SIG-M5 treated with dmso at 0.1 percent for 504 hours (cell line): ENCODE measurements at regions not wholly inside any gene's neighbourhood (a gene's known extent, or its start where the extent isn't known, plus 50 kb on each side); places are given as distances from the start of the nearest gene placed in this dataset.
A peak's percentile ranks its signal among the peaks of the same experiment; 100 is the strongest.
"Not testable (repeated sequence)": the region's sequence is repeated elsewhere in the genome, so short reads cannot be mapped to it uniquely, and the experiment has no call there.

ENCODE experiments used
- DNase-seq: peaks from one replicate; lab custom pipeline; 2025; ENCODE audit not compliant: unreplicated experiment; lab: John Stamatoyannopoulos, UW

DNA sequence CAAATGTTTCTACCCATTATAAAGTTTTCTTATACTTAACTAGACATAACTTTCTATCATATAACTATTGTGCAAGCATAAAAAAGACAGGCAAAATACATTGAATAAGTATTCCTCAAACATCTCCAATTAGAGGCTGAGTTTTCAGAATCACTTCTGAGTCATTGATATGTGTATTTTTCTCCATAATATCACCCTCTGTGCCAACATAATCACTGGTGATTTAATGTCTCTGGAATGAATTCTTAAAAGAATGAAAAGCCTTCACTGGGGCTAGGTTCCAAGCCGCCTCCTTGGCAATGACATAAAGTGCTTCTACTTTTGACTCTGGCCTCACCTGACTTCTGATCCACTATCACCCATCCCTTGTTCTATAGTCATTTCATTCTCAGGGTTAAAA lies 197.0 kb upstream of the E2F8 start:
- no peak for DNase-seq

DNA sequence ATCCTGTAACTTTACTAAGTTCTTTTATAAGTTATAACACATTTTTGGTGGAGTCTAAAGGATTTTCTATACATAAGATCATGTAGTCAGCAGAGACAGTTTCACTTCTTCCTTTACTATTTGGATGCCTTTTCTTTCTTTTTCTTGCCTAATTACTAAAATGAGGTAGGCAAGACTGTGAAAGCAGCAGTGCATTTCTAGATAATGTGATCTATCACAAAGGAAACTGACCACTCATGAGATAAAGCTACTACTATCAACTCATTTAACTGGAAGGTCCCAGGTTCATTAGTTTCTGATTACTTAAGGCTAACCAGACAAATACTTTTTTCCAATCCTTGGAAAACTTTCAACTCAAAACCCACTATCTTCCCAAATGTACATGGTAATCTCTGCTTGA lies 196.2 kb upstream of the E2F8 start:
- no peak for DNase-seq

- no peak for DNase-seq
Measured at GRCh38 chr11:19435306-19435989, 194.7 kb upstream of the E2F8 start.

GRCh38 chr11:19433791-19434190 lies 193.0 kb upstream of the E2F8 start:
- no peak for DNase-seq

DNA sequence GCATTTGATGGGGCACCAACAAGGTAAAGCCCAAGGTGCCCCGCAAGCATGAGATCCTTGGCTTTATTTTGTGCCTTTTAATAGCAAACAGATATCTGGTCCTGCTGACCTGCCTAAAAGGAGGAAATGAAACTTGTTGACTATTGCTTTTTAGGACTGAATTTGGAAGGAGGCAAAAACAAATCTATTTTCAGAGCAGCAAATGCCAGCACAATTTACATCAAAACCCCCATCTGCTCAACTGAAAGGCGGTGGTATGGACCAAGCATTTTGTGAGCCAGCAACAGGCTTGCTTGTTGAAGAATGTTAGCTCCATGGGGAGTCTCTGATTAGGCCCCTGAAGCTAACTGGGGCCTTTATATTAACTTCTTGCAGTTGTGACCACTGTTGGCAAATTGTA lies 192.6 kb upstream of the E2F8 start:
- no peak for DNase-seq

DNA sequence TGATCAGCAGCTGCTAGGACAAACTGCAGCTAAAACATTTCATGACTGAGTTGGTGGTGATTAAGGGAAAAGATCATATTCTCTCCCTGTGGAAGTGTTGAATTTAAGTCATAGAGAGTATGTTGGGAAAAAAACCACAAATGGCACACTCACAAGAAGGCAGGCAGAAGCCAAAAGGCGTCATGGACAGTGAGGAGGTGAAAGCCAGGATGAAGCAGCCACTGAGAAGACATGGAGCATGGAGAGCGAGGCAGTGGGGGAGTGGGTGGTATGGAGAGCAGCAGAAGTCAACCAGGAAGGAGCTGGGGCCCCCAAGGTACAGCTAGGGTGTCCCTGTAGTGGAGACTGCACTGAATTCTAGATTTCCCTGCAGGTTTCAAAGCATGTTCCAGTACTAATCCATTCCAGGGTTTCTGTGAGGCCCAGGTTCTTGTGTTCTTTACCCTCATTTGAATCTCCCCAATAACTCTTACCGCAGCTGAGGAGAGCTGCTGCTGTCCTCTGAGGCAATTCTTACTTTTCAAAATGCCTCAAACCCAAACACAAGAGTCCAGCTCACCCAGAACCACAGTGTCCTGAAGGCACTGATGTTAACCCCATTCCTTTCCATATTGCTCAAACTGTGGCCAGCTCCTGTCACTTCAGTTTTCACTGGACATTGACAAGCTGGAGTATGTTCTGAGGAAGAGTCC lies 191.8 kb upstream of the E2F8 start:
- no peak for DNase-seq

DNA sequence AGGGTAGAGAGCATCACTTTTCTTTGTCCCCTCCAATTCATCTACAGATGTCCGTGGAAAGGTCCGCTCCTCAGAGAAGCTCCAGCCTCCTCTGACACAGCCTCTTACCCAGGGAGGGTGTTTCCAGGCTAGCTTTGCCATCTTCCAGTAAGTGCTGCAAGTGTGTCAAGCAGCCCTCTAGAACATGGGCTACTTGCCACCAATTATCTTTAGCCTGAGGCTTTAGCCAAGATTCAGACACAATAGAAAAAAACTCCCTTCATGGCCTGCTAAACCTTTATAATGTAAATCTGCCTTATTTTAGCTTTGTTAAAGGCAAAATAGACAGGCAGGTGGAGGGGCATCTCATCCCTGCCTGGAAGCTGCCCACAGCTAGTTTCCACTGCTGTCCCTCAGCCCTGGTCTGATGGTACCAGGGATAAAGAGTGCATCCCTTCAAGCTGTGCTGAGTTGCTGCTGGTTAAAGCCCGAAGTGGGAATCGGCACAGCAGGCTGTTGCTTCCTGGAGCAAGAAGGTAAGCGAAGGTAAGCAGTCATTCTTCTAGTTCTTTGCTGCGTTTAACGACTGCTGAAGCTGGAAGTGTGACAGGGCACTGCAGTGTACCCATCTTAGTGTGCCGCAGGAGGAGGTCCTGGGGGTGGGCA lies 190.1 kb upstream of the E2F8 start:
- DNase-seq: no peak

GRCh38 chr11:19430346-19430745 lies 189.6 kb upstream of the E2F8 start:
- DNase-seq: no peak

DNA sequence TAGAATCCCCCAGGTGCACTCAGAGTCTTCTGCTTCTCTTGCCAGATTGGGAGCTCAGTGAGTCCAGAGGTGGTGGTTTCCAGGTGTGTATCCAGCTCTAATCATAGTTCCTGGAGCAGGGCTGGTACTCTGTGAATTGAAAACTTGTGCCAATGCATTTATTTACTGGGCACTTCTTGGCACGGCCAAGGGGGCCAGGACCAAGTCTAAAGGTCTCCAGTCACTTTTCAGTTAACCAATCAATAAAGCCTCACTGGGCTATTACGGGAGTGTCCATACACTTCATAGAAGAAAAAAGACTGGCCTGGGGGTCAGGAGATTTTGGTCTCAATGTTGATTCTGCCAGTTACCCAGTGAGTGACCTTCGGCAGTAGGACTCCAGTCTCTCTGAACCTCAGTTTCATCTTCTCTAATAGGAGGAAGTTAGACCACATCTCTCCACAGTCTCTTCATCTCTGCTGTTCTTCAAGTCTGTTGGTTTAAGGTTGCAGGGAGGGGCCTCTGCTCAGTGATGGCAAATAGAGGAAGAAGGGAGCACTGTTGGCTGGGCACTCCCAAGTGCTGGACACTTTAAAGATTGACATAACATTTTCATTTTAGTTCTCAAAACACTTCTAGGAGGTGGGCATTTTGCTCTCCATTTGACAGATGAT lies 188.5 kb upstream of the E2F8 start:
- DNase-seq: no peak

- DNase-seq: no peak
Measured at GRCh38 chr11:19428206-19429002, 187.7 kb upstream of the E2F8 start.

GRCh38 chr11:19426756-19427403 lies 186.1 kb upstream of the E2F8 start:
- DNase-seq: no peak

- DNase-seq: no peak
Measured at GRCh38 chr11:19426011-19426755, 185.4 kb upstream of the E2F8 start.

- no peak for DNase-seq
Measured at GRCh38 chr11:19422276-19422675, 181.5 kb upstream of the E2F8 start.

DNA sequence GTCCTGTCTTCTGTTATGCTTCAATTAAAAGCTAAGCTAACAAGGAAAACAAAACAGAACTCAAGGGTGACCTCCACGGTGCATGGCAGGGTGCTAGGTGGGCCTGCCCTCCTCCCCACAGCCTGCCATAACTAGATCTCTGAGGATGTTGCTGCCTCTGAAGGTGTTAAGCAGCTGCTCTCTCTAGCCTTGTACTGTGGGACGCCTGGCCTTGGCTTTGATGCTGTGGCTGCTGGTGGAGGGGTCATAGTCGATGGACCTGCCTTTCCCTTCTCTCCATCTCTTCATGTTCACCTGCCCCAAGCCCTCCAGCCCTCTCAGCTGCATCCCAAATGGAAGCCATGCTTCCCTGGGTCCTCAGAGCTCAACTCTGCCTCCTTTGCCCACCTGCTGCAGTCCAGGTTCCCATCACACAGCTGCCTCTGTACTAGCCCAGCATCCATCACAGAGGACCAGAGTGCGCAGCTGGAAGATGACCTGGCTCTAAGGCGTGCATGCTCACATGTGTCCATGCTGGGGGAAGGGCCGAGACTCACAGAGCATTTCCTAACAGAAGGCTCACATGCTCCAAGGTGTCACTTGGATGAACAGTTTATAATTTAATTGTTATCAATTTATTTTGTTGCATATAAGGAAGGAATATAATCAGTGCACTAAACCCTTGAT lies 180.3 kb upstream of the E2F8 start:
- no peak for DNase-seq

GRCh38 chr11:19419808-19420207 lies 179.1 kb upstream of the E2F8 start:
- DNase-seq: peak; percentile 24

DNA sequence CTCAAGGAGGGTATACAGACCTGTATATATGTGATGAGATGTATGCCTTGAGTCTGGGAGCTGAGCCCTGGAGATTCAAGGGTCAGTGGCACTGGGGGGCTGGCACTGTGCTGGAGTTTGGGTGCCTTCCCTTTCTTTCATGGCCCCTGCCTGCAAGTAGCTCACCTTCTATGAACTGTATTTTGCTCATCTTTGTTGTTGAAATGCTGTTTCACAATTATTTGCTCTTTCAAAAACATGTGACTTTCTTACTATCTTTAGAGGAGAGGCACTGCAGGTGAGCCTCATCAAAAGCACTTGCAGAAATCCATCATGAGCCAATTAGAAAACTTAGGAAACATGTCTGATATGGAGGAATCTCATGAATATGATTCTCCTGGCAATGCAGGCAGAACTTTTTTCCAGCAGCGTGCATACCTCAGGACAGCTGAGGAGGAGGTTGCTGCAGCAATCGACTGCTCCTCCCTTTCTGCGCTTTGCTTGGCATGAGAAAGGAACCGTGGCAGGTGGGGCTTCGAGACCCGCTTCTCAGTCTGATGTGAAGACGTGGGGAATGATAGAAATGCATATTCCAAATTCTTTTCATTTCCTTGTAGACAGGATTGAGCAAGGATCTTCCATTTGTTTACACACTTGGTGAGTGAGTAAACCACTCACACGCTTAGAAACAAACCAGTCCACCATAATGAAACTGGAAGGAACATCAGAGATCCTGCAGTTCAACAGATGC lies 178.4 kb upstream of the E2F8 start:
- no peak for DNase-seq

GRCh38 chr11:19418221-19418620 lies 177.5 kb upstream of the E2F8 start:
- DNase-seq: no peak

DNA sequence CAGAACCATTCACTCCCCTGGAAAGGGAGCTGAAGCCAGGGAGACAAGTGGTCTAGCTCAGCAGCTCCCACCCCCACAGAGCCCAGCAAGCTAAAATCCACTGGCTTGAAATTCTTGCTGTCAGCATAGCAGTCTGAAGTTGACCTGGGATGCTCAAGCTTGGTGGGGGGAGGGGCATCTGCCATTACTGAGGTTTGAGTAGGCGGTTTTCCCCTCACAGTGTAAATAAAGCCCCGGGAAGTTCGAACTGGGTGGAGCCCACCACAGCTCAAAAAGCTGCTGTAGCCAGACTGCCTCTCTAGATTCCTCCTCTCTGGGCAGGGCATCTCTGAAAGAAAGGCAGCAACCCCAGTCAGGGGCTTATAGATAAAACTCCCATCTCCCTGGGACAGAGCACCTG lies 171.3 kb upstream of the E2F8 start:
- not testable (repeated sequence) for DNase-seq

DNA sequence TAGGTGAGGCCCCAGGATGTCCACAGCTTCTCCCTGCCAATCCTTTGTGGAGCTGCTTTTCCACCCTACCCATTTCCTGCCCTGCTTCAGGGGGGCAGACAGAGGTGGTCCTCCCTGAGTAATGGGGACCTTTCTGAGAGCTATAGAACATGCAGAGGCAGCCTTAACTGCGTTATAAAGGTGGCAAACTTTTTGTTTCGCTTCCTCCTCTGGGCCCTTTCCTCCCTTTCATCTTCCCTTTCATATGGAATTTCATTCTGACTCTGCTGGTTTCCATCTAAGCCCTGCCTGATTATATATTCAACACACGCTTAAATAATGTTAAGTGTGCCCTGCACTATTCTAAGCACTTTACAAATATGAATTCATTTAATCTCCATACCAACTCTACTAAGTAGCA lies 169.3 kb upstream of the E2F8 start:
- no peak for DNase-seq
